CD4-positive, alpha-beta T cell (primary cell): ENCODE measurements at regions not wholly inside any gene's neighbourhood (a gene's known extent, or its start where the extent isn't known, plus 50 kb on each side); places are given as distances from the start of the nearest gene placed in this dataset.
"Not testable (repeated sequence)": the region's sequence is repeated elsewhere in the genome, so short reads cannot be mapped to it uniquely, and the experiment has no call there.

ENCODE experiments used
- ATAC-seq: fragments of 200-7000 bp; cut with Tn5 transposase; one replicate; pipeline ENCODE4 v1.10.0; 2022; ENCODE audit warnings: mild to moderate bottlenecking; ENCODE audit not compliant: poor library complexity
- CTCF ChIA-PET: fragments of 350-600 bp; sonication (Branson Sonifier 250); formaldehyde crosslinking; loops from one replicate; lab custom pipeline; 2021; ENCODE audit warnings: antibody characterized with exemption, inconsistent platforms; lab: Charles Lee
- POLR2A ChIA-PET: fragments of 350-600 bp; sonication (Branson Sonifier 250); formaldehyde crosslinking; loops from one replicate; lab custom pipeline; 2021; ENCODE audit warnings: antibody characterized with exemption, inconsistent platforms; lab: Charles Lee
- DNase-seq, 14 experiments: peaks; one replicate each; pipeline ENCODE4 v3.0.0-alpha.2; 2013 to 2020; ENCODE audit warnings: mixed read lengths in 2 of 14
- H3K27ac ChIP-seq, 2 donors: one replicate each; pipeline versions ENCODE4 v1.5.1 to v1.7.0; 2013; ENCODE audit warnings: low read length in 2 of 2, low read depth in 1 of 2, mild to moderate bottlenecking in 1 of 2
- H3K27me3 ChIP-seq, 2 experiments: 1 replicate in 1 of 2; 2 replicates in 1 of 2; pipeline versions ENCODE4 v1.6.1 to v1.7.0; 2013; ENCODE audit warnings: low read length in 2 of 2, control low read depth in 1 of 2, mild to moderate bottlenecking in 1 of 2, moderate library complexity in 1 of 2; ENCODE audit not compliant: insufficient read depth in 2 of 2, control insufficient read depth in 1 of 2
- H3K36me3 ChIP-seq: one replicate; pipeline ENCODE4 v1.6.1; 2013; ENCODE audit warnings: low read length, control low read depth; ENCODE audit not compliant: insufficient read depth
- H3K4me1 ChIP-seq: one replicate; pipeline ENCODE4 v1.6.1; 2013; ENCODE audit warnings: low read length, control low read depth; ENCODE audit not compliant: insufficient read depth
- H3K4me3 ChIP-seq: one replicate; pipeline ENCODE4 v1.5.1; 2013; ENCODE audit warnings: mild to moderate bottlenecking, low read length, moderate library complexity
- H3K9me3 ChIP-seq, 2 experiments: 1 replicate in 1 of 2; 2 replicates in 1 of 2; pipeline versions ENCODE4 v1.6.1 to v1.7.0; 2013; ENCODE audit warnings: low read length in 2 of 2, mild to moderate bottlenecking in 2 of 2, control low read depth in 1 of 2, moderate library complexity in 1 of 2; ENCODE audit not compliant: control insufficient read depth in 1 of 2, insufficient read depth in 1 of 2
- H3K27ac Mint-ChIP-seq: one replicate; pipeline ENCODE4 v1.8.0; 2020; ENCODE audit warnings: mixed read lengths
- H3K27me3 Mint-ChIP-seq: one replicate; pipeline ENCODE4 v1.8.0; 2021; ENCODE audit warnings: mixed read lengths
- H3K36me3 Mint-ChIP-seq: one replicate; pipeline ENCODE4 v1.8.0; 2021; ENCODE audit warnings: low read depth, mixed read lengths
- H3K4me1 Mint-ChIP-seq: one replicate; pipeline ENCODE4 v1.8.0; 2021; ENCODE audit warnings: low read depth, mixed read lengths
- H3K4me3 Mint-ChIP-seq: one replicate; pipeline ENCODE4 v1.8.0; 2020; ENCODE audit warnings: mild to moderate bottlenecking, mixed read lengths
- H3K9me3 Mint-ChIP-seq: one replicate; pipeline ENCODE4 v1.8.0; 2020; ENCODE audit warnings: mixed read lengths
- intact Hi-C, 2 experiments: fragments of 100-400 bp; cut with DNase I in 1 of 2; cut with micrococcal nuclease in 1 of 2; formaldehyde crosslinking; loops; one replicate each; pipeline versions ENCODE4 v1.15.1 to v1.9.0; 2023 to 2025; cut with DNase I, micrococcal nuclease
- TF ChIP-seq, protein P1 (sequence below): fragments of 200-600 bp; IDR thresholded peaks from one replicate; pipeline ENCODE4 v1.8.0; 2022; ENCODE audit warnings: antibody characterized with exemption, mild to moderate bottlenecking

DNA sequence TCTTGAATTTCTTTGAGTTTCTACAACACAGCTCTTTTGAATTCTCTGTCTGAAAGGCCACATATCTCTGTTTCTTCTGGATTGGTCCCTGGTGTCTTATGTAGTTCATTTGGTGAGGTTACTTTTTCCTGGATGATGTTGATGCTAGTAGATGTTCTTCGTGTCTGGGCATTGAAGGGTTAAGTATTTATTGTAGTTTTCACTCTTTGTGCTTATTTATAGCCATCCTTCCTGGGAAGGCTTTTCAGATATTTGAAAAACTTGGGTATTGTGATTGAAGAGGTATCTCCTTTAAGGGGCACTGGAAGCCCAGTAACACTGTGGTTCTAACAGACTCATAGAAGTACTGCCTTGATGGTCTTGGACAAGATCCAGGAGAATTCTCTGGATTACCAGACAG, 338.5 kb upstream of the SPRY2 start:
- Histone ChIP-seq H3K9me3 (no peaks in the 10 kb centered on the region), H3K36me3 (no peaks in the 10 kb centered on the region), H3K27me3 (no peaks in the 10 kb centered on the region), H3K4me1 (no peaks in the 10 kb centered on the region), H3K27ac (no peak overlapping the region), H3K4me3 (no peak overlapping the region)
- Mint-ChIP-seq H3K27ac (no peak overlapping the region), H3K9me3 (peaks cover 14% of the 10 kb centered on the region), H3K4me1 (no peaks in the 10 kb centered on the region), H3K4me3 (no peak overlapping the region), H3K27me3 (no peaks in the 10 kb centered on the region), H3K36me3 (no peaks in the 10 kb centered on the region)
- POLR2A ChIA-PET = no interaction called here
- no peak for ATAC-seq
- CTCF ChIA-PET = no interaction called here
- DNase-seq = no peak
- intact Hi-C loops = no loop called here
- TF ChIP-seq, protein P1, sequence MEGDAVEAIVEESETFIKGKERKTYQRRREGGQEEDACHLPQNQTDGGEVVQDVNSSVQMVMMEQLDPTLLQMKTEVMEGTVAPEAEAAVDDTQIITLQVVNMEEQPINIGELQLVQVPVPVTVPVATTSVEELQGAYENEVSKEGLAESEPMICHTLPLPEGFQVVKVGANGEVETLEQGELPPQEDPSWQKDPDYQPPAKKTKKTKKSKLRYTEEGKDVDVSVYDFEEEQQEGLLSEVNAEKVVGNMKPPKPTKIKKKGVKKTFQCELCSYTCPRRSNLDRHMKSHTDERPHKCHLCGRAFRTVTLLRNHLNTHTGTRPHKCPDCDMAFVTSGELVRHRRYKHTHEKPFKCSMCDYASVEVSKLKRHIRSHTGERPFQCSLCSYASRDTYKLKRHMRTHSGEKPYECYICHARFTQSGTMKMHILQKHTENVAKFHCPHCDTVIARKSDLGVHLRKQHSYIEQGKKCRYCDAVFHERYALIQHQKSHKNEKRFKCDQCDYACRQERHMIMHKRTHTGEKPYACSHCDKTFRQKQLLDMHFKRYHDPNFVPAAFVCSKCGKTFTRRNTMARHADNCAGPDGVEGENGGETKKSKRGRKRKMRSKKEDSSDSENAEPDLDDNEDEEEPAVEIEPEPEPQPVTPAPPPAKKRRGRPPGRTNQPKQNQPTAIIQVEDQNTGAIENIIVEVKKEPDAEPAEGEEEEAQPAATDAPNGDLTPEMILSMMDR = no peak

DNA sequence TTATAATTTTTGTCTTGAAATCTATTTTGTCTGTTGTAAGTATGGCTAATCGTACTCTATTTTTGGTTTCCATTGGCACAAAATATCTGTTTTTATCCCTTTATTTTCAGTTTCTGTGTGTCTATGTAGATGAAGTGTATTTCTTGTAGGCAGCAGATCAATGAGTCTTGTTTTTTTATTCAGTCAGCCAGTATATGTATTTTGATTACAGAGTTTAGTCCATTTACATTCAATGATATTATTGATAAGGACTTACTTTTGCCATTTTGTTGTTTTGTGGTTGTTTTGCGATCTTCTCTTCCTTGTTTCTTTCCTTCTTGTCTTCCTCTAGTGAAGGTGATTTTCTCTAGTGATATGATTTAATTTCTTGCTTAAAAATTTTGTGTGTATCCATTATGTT, 336.3 kb upstream of the SPRY2 start:
- ChIA-PET POLR2A (no interaction called here), CTCF (no interaction called here)
- DNase-seq = no peak
- Histone ChIP-seq H3K4me1 (no peaks in the 10 kb centered on the region), H3K27ac (no peak overlapping the region), H3K4me3 (no peak overlapping the region), H3K36me3 (no peaks in the 10 kb centered on the region), H3K27me3 (no peaks in the 10 kb centered on the region), H3K9me3 (no peaks in the 10 kb centered on the region)
- no peaks in the 10 kb centered on the region for H3K4me1 Mint-ChIP-seq
- TF ChIP-seq, protein P1 = no peak
- no peaks in the 10 kb centered on the region for H3K36me3 Mint-ChIP-seq
- H3K27ac Mint-ChIP-seq = no peak overlapping the region
- no peak for ATAC-seq
- H3K27me3 Mint-ChIP-seq = no peaks in the 10 kb centered on the region
- intact Hi-C loops = no loop called here
- H3K9me3 Mint-ChIP-seq = peaks cover 14% of the 10 kb centered on the region
- H3K4me3 Mint-ChIP-seq = no peak overlapping the region

DNA sequence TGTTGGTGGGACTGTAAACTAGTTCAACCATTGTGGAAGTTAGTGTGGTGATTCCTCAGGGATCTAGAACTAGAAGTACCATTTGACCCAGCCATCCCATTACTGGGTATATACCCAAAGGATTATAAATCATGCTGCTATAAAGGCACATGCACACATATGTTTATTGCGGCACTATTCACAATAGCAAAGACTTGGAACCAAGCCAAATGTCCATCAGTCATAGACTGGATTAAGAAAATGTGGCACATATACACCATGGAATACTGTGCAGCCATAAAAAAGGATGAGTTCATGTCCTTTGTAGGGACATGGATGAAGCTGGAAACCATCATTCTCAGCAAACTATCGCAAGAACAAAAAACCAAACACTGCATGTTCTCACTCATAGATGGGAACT, 334.5 kb upstream of the SPRY2 start:
- H3K4me1 ChIP-seq, H3K36me3 Mint-ChIP-seq, POLR2A ChIA-PET, H3K36me3 ChIP-seq, ATAC-seq, H3K9me3 ChIP-seq, H3K4me3 Mint-ChIP-seq, H3K27me3 ChIP-seq, intact Hi-C loops, H3K4me1 Mint-ChIP-seq, H3K27me3 Mint-ChIP-seq, DNase-seq, H3K27ac Mint-ChIP-seq, H3K4me3 ChIP-seq, CTCF ChIA-PET, H3K27ac ChIP-seq: not testable (repeated sequence)
- H3K9me3 Mint-ChIP-seq = peaks cover 18% of the 10 kb centered on the region

DNA sequence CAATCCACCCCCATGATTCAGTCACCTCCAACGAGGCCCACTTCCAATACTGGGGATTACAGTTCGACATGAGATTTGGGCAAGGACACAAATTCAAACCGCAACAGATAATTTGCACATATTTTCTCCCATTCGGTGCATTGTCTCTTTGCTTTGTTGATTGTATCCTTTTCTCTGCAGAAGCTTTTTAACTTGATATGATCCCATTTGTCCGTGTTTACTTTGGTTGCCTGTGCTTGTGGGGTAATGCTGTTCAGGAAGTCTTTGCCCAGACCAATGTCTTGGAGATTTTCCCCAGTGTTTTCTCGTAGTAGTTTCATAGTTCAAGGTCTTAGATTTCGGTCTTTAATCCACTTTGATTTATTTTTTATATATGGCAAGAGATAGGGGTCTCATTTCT, 330.8 kb upstream of the SPRY2 start:
- no peaks in the 10 kb centered on the region for H3K4me1 Mint-ChIP-seq
- no peaks in the 10 kb centered on the region for H3K27me3 ChIP-seq
- no peaks in the 10 kb centered on the region for H3K27me3 Mint-ChIP-seq
- H3K27ac Mint-ChIP-seq = no peak overlapping the region
- H3K9me3 Mint-ChIP-seq = peaks cover 3% of the 10 kb centered on the region
- no peaks in the 10 kb centered on the region for H3K36me3 Mint-ChIP-seq
- no peak overlapping the region for H3K27ac ChIP-seq
- TF ChIP-seq, protein P1 = no peak
- no peaks in the 10 kb centered on the region for H3K9me3 ChIP-seq
- POLR2A ChIA-PET = no interaction called here
- H3K4me1 ChIP-seq = no peaks in the 10 kb centered on the region
- CTCF ChIA-PET = no interaction called here
- no peak overlapping the region for H3K4me3 ChIP-seq
- DNase-seq (no peak), ATAC-seq (no peak)
- H3K36me3 ChIP-seq = no peaks in the 10 kb centered on the region
- no peak overlapping the region for H3K4me3 Mint-ChIP-seq
- intact Hi-C loops = no loop called here
